ENCODE measurements at regions not wholly inside any gene's neighbourhood (a gene's known extent, or its start where the extent isn't known, plus 50 kb on each side); places are given as distances from the start of the nearest gene placed in this dataset.

- H3K9me3 ChIP-seq: no peaks in the 10 kb centered on the region
- H3K36me3 ChIP-seq: no peaks in the 10 kb centered on the region
- intact Hi-C loops (cut with DNase I): no loop called here
Measured at GRCh38 chr6:165806126-165806810, 143.2 kb upstream of the PDE10A start.

GRCh38 chr6:165805636-165806035, 142.6 kb upstream of the PDE10A start:
- Histone ChIP-seq H3K9me3 (no peaks in the 10 kb centered on the region), H3K27me3 (peaks cover 14% of the 10 kb centered on the region), H3K4me1 (no peaks in the 10 kb centered on the region), H3K4me3 (no peak overlapping the region), H3K9ac (ENCODE audit: low read depth in 2 of 2, low read length in 2 of 2) (no peak overlapping the region), H3K36me3 (no peaks in the 10 kb centered on the region), H3K27ac (no peak overlapping the region)
- no peak for TF ChIP-seq CTCF (IDR thresholded peaks at IDR 0.05)
- intact Hi-C loops (cut with DNase I): no loop called here
- no peak for DNase-seq

More at GRCh38 chr6:165806126-165806810, 143.2 kb upstream of the PDE10A start:
- no peak overlapping the region for H3K4me3 ChIP-seq
- H3K27ac ChIP-seq: no peak overlapping the region
- no peak for TF ChIP-seq CTCF (IDR thresholded peaks at IDR 0.05)
- peaks cover 14% of the 10 kb centered on the region for H3K27me3 ChIP-seq
- H3K9ac ChIP-seq (ENCODE audit: low read depth in 2 of 2, low read length in 2 of 2): no peak overlapping the region
- H3K4me1 ChIP-seq: no peaks in the 10 kb centered on the region
- no peak for DNase-seq

- H3K9me3 ChIP-seq: no peaks in the 10 kb centered on the region
- intact Hi-C loops (cut with DNase I): no loop called here
- DNase-seq: no peak
- H3K36me3 ChIP-seq: no peaks in the 10 kb centered on the region
- no peak overlapping the region for H3K9ac ChIP-seq (ENCODE audit: low read depth in 2 of 2, low read length in 2 of 2)
- H3K27ac ChIP-seq: no peak overlapping the region
- peaks cover 14% of the 10 kb centered on the region for H3K27me3 ChIP-seq
- H3K4me1 ChIP-seq: no peaks in the 10 kb centered on the region
- no peak overlapping the region for H3K4me3 ChIP-seq
- no peak for TF ChIP-seq CTCF (IDR thresholded peaks at IDR 0.05)
Measured at GRCh38 chr6:165805067-165805555, 142.1 kb upstream of the PDE10A start.

GRCh38 chr6:165804331-165805066, 141.5 kb upstream of the PDE10A start:
- no peak overlapping the region for H3K4me3 ChIP-seq
- H3K36me3 ChIP-seq: no peaks in the 10 kb centered on the region
- no peak for DNase-seq
- peaks cover 14% of the 10 kb centered on the region for H3K27me3 ChIP-seq
- H3K4me1 ChIP-seq: no peaks in the 10 kb centered on the region
- TF ChIP-seq CTCF (IDR thresholded peaks at IDR 0.05): no peak
- H3K9ac ChIP-seq (ENCODE audit: low read depth in 2 of 2, low read length in 2 of 2): no peak overlapping the region
- intact Hi-C loops (cut with DNase I): no loop called here
- no peaks in the 10 kb centered on the region for H3K9me3 ChIP-seq
- H3K27ac ChIP-seq: no peak overlapping the region

- Histone ChIP-seq H3K27ac (no peak overlapping the region), H3K4me3 (no peak overlapping the region), H3K9ac (ENCODE audit: low read depth in 2 of 2, low read length in 2 of 2) (no peak overlapping the region), H3K9me3 (no peaks in the 10 kb centered on the region), H3K4me1 (no peaks in the 10 kb centered on the region), H3K27me3 (peaks cover 14% of the 10 kb centered on the region), H3K36me3 (no peaks in the 10 kb centered on the region)
- TF ChIP-seq CTCF (IDR thresholded peaks at IDR 0.05): no peak
- intact Hi-C loops (cut with DNase I): no loop called here
- no peak for DNase-seq
Measured at GRCh38 chr6:165800337-165800736, 137.3 kb upstream of the PDE10A start.

All from colonic mucosa (tissue), 4 donors.